ENCODE measurements at regions not wholly inside any gene's neighbourhood (a gene's known extent, or its start where the extent isn't known, plus 50 kb on each side); places are given as distances from the start of the nearest gene placed in this dataset.
A peak's percentile ranks its signal among the peaks of the same experiment; 100 is the strongest.

GRCh38 chr9:107940616-107941595 is 451.3 kb upstream of the KLF4 start:
- Histone ChIP-seq H3K36me3 (ENCODE audit: control insufficient read depth, insufficient read depth, low read length) (no peaks in the 10 kb centered on the region), H3K4me3 (ENCODE audit: low read depth, low read length) (no peak overlapping the region), H3K27me3 (ENCODE audit: control insufficient read depth, insufficient read depth, low read length) (no peaks in the 10 kb centered on the region)
- TF ChIP-seq CTCF (IDR thresholded peaks at IDR 0.05; ENCODE audit: insufficient read depth, low read length, severe bottlenecking), result no peak
- DNase-seq (ENCODE audit: low read depth), result no peak
- peak; percentile 43 for FAIRE-seq

- DNase-seq (ENCODE audit: low read depth), result no peak
- no peaks in the 10 kb centered on the region for H3K36me3 ChIP-seq (ENCODE audit: control insufficient read depth, insufficient read depth, low read length)
- TF ChIP-seq CTCF (IDR thresholded peaks at IDR 0.05; ENCODE audit: insufficient read depth, low read length, severe bottlenecking), result no peak
- FAIRE-seq, result no peak
- H3K27me3 ChIP-seq (ENCODE audit: control insufficient read depth, insufficient read depth, low read length), result no peaks in the 10 kb centered on the region
- no peak overlapping the region for H3K4me3 ChIP-seq (ENCODE audit: low read depth, low read length)
These were observed 449.3 kb upstream of the KLF4 start for GRCh38 chr9:107938801-107939386.

GRCh38 chr9:107935931-107936330 is 446.4 kb upstream of the KLF4 start:
- TF ChIP-seq CTCF (IDR thresholded peaks at IDR 0.05; ENCODE audit: insufficient read depth, low read length, severe bottlenecking), result no peak
- FAIRE-seq (no peak), DNase-seq (ENCODE audit: low read depth) (no peak)
- H3K27me3 ChIP-seq (ENCODE audit: control insufficient read depth, insufficient read depth, low read length), result no peaks in the 10 kb centered on the region
- H3K4me3 ChIP-seq (ENCODE audit: low read depth, low read length), result no peak overlapping the region
- no peaks in the 10 kb centered on the region for H3K36me3 ChIP-seq (ENCODE audit: control insufficient read depth, insufficient read depth, low read length)

GRCh38 chr9:107933516-107933915 is 443.9 kb upstream of the KLF4 start:
- Histone ChIP-seq H3K4me3 (ENCODE audit: low read depth, low read length) (no peak overlapping the region), H3K36me3 (ENCODE audit: control insufficient read depth, insufficient read depth, low read length) (no peaks in the 10 kb centered on the region), H3K27me3 (ENCODE audit: control insufficient read depth, insufficient read depth, low read length) (no peaks in the 10 kb centered on the region)
- no peak for TF ChIP-seq CTCF (IDR thresholded peaks at IDR 0.05; ENCODE audit: insufficient read depth, low read length, severe bottlenecking)
- FAIRE-seq (no peak), DNase-seq (ENCODE audit: low read depth) (peak; percentile 24)

GRCh38 chr9:107933097-107933496 is 443.5 kb upstream of the KLF4 start:
- no peak for TF ChIP-seq CTCF (IDR thresholded peaks at IDR 0.05; ENCODE audit: insufficient read depth, low read length, severe bottlenecking)
- no peaks in the 10 kb centered on the region for H3K27me3 ChIP-seq (ENCODE audit: control insufficient read depth, insufficient read depth, low read length)
- FAIRE-seq, result no peak
- H3K4me3 ChIP-seq (ENCODE audit: low read depth, low read length), result no peak overlapping the region
- no peaks in the 10 kb centered on the region for H3K36me3 ChIP-seq (ENCODE audit: control insufficient read depth, insufficient read depth, low read length)
- peak; percentile 50 for DNase-seq (ENCODE audit: low read depth)

All from bronchial epithelial cell (primary cell).